HG02973 (cell line): ENCODE measurements at regions not wholly inside any gene's neighbourhood (a gene's known extent, or its start where the extent isn't known, plus 50 kb on each side); places are given as distances from the start of the nearest gene placed in this dataset.
"Not testable (repeated sequence)": the region's sequence is repeated elsewhere in the genome, so short reads cannot be mapped to it uniquely, and the experiment has no call there.

ENCODE experiments used
- ATAC-seq: cut with Tn5 transposase; IDR thresholded peaks from one replicate; pipeline ENCODE4 v1.9.1; 2021; ENCODE audit warnings: moderate library complexity; ENCODE audit not compliant: unreplicated experiment

DNA sequence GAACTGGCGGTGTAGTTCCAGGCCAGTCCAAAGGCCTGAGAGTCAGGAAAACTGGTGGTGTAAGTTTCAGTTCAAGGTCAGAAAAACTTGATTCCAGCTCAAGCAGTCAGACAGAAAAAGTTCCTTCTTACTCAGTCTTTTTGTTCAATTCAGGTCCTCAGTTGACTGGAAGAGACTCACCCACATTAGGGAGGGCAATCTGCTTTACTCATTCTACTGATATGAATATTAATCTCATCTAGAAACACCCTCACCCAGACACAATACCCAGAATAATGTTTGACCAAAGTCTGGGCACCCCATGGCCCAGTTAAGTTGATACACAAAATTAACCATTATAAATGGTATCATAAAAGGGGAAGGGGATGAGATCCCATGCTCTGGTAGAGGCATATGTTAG is 50.1 kb upstream of the LTA4H start:
- ATAC-seq, result no peak

DNA sequence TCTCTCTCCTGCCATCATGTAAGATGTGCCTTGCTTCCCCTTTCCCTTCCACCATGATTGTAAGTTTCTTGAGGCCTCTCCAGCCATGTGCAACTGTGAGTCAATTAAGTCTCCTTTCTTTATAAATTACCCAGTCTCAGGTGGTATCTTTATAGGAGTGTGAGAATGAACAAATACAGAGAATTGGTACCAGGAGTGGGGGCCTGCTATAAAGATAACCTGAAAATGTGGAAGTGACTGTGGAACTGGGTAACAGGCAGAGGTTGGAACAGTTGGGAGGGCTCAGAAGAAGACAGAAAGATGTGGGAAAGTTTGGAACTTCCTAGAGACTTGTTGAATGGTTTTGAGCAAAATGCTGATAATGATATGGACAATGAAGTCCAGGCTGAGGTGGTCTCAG is 50.8 kb upstream of the LTA4H start:
- ATAC-seq, result not testable (repeated sequence)

DNA sequence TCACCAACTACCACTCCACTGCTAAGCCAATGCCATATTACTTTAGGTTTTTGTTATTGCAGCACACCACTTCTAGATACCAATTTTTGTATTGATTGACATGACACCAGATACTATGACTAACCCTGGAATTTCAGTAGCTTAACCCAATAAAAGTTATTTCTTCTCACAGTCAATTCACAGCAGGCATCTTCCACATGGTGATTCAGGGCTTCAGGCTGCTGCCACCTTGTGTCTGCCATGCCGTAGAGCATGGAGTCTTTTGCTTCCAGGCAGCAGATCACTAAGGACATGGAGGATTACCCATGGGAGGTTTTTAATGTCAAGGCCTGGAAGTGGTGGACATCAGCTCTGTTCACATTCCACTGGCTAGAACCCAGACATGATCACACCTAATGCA is 56.4 kb upstream of the LTA4H start:
- ATAC-seq, result no peak

DNA sequence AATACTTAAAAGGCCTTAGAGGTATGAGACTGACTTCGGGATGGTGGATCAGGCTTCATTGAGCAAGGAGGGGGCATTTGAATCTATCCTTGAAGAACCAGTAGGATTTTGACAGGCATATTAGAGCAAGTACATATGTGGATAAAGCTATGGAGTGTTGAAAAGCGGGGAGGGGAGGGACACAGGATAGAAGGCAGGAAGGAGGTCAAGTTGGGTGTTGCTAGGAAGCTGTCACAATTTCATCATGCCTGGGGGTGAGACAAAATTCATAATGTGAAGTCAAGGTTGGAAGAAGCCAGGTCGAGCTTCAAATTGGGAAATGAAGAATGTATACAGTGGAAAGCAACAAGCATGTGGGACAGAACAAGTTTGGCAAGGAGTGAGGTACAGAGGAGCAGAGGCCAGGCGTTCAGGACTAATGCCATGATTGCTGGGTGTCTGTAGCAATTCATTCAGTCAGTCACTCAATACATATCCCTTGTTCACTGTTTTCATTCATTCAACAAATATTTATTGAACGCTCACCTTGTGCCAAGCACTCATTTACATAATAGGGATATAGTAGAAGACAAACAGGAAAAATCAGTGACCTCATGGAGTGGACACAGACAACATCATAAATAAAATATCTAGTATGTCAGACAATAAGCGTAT is 58.3 kb upstream of the LTA4H start:
- no peak for ATAC-seq

DNA sequence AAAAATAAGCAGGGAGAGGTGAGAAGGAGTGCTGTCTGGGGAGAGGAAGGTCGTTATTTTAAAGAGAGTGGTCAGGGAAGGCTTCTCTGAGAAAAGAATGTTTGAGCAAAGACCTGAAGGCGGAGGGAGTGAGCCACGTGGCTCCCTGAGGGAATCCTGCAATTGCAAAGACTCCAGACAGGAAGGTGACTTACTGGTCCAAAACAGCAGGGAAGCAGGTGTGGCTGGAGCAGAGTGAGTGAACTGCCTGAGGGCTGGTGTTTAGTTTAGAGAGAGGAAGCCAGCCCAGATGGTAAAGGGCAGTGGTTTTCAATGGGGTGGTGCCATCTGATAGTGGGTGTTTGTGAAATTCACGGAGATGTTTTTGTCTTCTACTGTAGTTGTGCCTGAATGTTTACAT is 58.8 kb upstream of the LTA4H start:
- no peak for ATAC-seq

DNA sequence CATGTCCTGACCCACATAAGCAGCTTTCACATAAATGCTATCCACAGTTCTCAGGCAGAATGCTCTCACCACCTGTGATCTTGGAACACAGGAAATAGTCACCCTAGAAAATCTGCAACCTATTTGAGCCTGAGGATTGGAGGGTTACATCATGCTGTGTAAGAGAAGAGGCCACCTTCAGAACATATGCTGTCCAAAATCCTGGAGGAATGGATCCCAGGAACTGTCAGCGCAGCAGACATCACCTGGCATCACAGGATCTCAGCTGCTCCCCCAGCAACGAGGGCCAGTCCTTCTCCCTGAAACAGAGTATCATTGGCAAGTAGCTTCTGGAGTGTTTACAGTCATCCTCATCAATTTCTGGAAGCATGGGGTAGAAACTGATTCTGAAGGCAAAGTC is 63.2 kb upstream of the LTA4H start:
- ATAC-seq, result no peak

DNA sequence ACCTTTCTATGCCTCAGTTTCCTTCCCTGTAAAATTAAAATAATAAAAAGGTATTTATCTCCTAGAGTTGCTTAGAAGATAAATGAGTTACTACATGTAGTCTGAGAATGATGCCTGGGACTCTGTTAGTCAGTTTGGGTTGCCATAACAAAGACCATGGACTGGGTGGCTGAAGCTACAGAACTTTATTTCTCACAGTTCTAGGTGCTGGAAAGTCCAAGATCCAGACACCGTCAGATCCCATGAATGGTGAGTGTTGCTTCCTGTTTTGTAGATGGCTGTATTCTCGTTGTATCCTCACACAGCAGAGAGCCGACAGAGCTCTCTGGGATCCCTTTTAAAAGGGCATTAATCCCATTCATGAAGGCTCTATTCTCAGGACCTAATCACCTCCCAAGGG is 64.0 kb upstream of the LTA4H start:
- no peak for ATAC-seq

DNA sequence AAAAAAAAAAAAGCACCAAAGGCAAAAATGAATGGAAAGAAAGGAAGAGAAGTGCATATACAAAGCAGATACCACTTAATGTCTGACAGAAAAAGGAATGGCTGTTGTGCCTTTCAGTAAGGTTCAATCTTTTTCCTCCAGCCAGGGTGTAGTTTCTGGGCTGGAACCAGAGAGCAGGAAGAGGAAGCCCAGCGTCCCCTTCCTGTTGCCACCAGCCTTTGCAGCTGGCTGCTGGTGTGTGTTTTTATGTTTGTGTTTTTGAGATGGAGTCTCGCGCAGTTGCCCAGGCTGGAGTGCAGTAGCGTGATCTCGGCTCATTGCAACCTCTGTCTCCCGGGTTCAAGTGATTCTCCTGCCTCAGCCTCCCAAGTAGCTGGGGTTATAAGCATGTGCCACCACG is 64.6 kb upstream of the LTA4H start:
- ATAC-seq, result no peak

DNA sequence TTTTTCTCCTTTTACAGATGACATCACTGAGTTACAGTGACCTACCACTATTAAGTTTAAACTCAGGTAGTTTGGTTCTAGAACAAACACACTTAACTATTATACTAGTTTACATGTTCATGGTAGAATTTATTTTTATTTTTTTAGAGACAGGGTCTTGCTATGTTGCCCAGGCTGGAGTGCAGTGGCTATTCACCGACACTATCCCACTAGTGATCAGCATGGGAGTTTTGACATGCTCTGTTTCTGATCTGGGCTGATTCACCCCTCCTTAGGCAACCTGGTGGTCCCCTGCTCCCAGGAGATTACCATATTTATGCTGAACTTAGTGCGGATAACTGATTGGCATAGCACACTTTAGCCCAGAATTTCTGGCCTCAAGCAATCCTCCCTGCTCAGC is 66.4 kb upstream of the LTA4H start:
- ATAC-seq, result no peak

DNA sequence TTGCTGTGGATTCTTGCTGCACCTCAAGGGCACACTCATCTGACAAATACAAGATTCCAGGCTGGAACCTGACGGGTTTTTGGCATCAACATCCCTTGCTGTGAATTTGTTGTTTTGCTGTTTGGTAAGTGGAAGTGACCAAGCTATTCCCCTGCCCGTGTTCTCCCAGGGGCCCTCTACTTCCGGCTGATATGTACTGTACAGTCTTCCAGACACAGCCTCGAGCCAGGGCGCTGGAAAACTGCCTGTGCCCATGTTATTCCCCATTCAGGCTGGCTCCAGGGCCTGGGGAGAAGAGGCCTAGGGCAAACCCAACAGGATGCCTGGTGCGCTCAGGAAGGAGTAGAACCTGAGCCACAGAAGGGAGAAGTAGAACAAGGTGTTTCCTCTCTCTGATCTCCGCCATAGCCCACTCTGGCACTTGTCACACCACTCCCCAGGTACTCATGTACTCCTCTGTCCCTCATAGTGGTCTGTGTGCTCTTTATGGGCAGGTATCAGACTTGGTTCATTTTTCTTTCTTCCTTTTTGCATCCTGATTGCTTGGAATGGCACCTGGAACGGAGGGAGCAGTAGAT is 67.8 kb upstream of the LTA4H start:
- no peak for ATAC-seq

DNA sequence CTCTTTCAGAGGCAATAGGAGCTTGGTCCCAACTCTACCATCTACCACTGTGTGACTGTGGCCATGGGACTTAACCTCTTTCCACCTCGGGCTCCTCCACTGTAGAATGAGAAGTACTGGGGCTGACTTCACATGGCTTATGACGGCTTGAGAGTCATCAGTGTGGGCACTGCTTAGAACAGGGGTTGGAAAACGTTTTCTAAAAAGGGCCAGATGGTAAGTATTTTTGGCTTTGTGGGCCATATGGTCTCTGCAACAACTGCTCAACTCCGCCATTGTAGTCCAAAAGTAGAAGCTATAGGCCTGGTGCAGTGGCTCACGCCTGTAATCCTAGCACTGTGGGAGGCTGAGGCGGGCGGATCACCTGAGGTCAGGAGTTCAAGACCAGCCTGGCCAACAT is 69.2 kb upstream of the LTA4H start:
- no peak for ATAC-seq

DNA sequence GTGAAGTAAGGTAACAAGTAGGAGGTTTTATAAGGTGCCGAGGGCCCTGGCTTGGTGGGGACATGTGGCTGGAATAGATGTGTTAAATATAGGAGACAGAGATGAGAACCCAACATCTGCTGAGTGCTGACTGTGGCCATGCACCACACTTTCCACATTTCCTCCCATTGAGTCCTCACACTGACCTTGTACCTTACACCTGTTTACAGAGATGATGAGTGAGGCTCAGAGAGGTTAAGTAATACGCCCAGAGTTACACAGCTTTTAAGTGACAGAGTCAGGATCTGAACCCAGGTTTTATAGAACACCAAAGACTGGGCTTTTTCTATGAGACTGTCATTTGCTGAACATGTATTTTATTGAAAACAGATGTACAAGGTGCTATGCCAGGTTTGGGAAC is 70.8 kb upstream of the LTA4H start:
- no peak for ATAC-seq

DNA sequence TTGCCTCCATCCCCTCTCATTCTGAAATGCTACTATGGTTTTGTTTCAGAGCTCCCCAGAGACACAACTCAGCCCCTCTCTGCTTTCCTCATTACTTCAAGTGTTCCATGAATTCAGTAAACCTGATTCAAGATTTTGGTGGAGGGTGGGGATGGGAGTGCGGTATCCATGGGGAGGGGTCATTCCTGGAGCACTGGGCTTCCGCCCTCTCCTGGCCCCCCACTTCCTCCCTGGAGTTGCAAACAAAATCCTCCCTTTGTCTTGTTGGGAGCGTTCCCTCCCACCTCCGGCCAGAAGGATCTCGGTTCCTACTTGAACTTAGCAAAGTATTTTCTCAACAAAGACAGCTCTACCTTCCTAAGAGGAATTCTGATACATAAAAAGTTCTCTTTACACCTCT is 71.8 kb upstream of the LTA4H start:
- no peak for ATAC-seq

DNA sequence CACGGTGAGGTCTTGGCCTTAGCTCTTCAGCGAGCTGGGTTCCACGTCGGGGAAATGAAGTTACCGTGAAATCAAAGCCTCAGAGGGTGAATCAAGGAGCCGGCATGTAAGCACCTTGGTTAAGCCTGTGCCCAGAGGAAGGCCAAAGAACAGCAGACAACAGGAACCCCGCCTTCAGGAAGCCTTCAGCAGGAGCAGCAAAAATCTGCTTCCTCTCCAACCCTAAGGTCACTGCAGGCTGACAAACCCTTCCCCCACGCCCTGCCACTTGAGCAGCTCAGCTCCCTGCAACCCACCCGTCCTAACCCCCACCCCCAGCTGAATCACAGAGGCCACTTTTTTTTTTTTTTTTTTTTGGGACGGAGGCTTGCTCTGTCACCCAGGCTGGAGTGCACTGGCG is 72.9 kb upstream of the LTA4H start:
- no peak for ATAC-seq

DNA sequence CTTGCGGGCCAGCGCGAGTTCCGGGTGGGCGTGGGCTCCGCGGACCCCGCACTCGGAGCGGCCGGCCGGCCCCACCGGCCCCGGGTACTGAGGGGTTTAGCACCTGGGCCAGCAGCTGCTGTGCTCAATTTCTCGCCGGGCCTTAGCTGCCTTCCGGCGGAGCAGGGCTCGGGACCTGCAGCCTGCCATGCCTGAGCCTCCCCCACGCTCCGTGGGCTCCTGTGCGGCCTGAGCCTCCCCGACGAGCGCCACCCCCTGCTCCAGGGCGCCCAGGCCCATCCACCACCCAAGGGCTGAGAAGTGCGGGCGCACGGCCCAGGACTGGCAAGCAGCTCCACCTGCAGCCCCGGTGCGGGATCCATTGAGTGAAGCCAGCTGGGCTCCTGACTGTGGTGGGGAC is 73.6 kb upstream of the LTA4H start:
- ATAC-seq, result not testable (repeated sequence)

DNA sequence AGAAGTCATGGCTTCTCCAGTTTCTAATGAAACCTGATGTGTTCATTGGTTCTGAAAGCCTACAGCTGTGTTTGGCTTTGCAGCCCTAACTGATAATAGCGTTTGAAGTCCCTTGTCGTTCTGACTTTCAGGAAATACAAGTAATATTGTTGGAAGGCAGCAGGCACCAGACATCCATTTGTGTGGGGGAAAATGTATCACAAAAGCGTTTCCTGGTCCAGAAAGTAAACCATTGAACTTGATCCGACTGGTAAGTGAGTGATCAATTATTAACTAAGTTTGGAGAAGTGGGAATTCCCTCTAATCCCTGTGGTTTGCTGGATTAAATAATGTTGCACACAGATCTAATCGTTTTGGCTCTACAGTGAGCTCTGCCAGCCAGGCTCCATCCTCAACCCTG is 77.3 kb upstream of the LTA4H start:
- no peak for ATAC-seq

DNA sequence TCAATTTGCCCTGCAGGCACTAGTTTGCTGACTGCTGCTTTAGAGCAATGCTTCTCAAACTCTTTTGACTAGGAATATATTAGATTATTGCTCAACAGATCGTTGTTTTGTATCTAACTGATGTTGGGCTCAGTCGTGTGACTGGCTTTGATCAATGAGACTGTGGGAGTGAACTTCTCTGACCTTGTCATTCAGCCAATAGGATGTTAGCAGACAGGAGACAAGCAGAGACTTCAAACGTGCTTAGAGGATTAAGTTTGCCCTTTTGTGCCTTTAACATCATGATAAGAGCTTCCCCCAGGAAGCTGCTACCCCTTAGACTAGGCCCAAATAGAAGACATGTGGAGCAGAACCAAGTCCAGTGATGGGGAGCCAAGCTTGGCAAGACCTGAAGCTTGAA is 76.7 kb upstream of the ELK3 start:
- no peak for ATAC-seq

DNA sequence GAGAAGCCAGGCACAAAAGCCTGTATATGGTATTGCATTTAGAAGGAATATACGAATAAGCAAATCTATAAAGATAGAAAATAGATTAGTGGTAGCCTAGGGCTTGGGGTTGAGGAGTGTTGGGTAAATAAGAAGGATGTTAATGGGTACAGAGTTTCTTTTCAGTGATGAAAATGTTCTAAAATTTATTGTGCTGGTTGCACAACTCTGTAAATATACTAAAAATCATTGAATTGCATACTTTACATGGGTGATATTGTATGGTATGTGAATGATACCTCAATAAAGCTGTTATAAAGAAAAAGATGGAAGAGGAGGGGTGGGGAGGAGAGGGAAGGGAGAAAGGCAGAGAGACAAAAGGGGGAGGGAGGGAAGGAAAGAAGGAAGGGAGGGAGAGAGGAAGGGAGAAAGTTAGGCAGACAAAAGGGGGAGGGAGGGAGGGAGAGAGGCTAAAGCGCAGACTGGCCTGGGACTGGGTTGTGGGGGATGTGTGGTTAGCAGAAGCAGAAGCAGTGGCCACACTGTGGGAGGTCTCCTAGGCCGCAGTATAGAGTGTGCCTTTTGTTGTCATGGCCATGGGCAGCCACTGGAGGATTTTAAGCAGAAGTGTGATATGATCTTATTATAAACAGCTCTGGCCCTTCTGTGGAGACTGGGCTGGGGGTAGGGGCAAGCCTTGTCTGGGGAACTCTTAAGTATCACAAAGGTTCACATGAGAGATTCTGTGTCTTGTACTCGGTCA is 73.6 kb upstream of the ELK3 start:
- peak; percentile 85 for ATAC-seq

DNA sequence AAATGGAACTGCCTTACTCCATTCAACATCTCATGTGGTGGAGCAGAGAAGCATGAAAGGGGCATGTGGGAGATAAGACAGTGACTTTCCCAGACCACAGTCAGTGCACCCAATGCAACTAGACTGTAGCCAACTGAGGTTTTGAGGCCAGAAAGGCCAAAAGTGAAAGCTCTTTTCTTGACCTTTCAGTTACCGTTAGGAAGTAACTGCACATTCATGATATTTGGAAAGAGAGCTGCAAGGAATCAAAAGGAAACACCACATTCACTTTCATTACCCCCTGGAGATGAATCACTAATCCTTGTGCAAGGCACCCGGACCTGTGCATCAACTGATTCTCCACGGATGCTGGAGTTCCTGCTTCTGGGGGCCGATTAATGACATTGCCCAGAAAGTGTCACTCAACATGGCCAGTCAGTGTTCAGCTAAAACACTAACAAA is 72.9 kb upstream of the ELK3 start:
- ATAC-seq, result peak; percentile 61

DNA sequence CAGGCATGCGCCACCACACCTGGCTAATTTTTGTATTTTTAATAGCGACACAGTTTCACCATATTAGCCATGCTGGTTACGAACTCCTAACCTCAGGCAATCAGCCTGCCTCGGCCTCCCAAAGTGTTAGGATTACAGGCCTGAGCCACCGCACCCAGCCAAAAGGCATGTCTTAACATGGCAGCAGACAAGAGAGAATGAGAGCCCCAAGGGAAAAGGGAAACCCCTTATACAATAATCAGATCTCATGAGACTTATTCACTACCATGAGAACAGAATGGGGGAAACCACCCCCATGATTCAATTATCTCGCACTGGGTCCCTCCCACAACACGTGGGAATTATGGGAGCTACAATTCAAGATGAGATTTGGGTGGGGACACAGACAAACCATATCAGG is 65.9 kb upstream of the ELK3 start:
- not testable (repeated sequence) for ATAC-seq

DNA sequence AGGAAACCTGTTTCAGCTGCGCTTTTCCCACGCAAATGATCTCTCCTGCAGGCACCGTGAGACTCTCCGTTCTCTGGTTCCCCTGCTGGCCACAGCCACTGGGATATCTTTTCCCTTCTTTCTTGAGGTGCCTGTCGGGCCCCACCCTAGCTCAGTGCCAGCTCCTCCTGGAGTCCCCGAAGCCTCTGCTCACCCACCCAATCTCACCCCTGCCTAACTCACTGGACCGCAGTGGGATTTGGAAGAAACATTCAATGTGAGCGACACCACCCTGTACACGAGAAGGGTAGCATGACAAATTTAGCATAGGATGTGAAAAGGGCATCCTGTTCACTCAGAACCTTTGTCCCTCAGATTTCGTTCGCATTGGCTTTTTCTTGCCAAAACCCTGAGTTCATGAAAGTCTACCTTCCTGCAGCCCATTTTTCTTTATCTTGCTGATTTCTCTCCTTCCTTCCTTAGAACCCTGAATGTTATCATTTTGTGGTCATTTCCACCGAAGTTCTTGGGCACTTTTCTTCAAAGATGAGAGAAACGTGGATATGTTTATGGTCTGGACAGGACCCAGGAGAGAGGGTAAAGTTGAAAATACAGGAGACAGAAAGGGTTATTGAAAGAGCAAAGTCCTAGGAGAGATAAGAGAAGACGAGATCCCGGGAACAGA is 63.6 kb upstream of the ELK3 start:
- no peak for ATAC-seq

DNA sequence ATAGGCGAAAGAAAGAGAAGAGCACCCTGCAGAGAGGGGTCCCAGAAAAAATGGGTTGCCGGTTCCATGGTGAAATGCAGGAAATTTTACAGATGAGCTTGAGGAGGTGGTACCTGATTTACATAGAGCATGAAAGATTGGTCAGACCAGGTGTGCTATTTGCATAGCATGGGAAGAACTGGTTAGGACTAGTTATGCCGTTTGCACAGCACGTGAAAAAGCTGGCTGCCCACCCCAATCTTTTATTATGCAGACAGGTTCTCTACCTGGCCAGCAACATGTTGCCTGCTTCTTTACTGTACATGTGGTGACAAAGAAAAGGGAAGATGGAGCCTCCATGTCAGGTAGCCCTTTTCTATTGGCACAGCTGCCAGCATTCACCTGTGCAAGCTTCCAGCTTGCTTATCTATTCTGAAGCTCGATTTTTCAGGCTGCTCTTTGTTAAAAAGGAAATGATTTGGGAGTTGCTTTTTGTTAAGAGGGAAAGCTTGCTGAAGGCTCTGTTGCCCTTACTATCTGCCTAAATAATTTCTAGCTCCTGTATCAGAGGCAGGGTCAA is 62.9 kb upstream of the ELK3 start:
- ATAC-seq, result no peak
